Activated CD4-positive, alpha-beta T cell treated with anti-CD3 and anti-CD28 coated beads, Interleukin-2, amount 10 ng/mL, durations not matched to agents 24 days and 14 days (primary cell): ENCODE measurements at regions not wholly inside any gene's neighbourhood (a gene's known extent, or its start where the extent isn't known, plus 50 kb on each side); places are given as distances from the start of the nearest gene placed in this dataset.

Source experiments
- DNase-seq: peaks from one replicate; pipeline ENCODE4 v3.0.0; 2022
- H3K27ac Mint-ChIP-seq: one replicate; pipeline ENCODE4 v1.8.0; 2022; ENCODE audit warnings: mild to moderate bottlenecking, mixed read lengths
- H3K27me3 Mint-ChIP-seq: one replicate; pipeline ENCODE4 v1.8.0; 2022; ENCODE audit warnings: mixed read lengths
- H3K36me3 Mint-ChIP-seq: one replicate; pipeline ENCODE4 v1.8.0; 2022; ENCODE audit warnings: low read depth, mild to moderate bottlenecking, mixed read lengths
- H3K4me1 Mint-ChIP-seq: one replicate; pipeline ENCODE4 v1.8.0; 2021; ENCODE audit warnings: mixed read lengths
- H3K4me3 Mint-ChIP-seq: one replicate; pipeline ENCODE4 v1.8.0; 2022; ENCODE audit warnings: mild to moderate bottlenecking, moderate library complexity, mixed read lengths
- H3K9me3 Mint-ChIP-seq: one replicate; pipeline ENCODE4 v1.8.0; 2021; ENCODE audit warnings: mixed read lengths
- intact Hi-C: fragments of 100-400 bp; cut with micrococcal nuclease; formaldehyde crosslinking; loops from one replicate; pipeline ENCODE4 v1.15.1; 2023

GRCh38 chr18:29501952-29502351, 1325.0 kb upstream of the CDH2 start:
- no peaks in the 10 kb centered on the region for H3K4me1 Mint-ChIP-seq
- DNase-seq, result no peak
- no peak overlapping the region for H3K27ac Mint-ChIP-seq
- H3K4me3 Mint-ChIP-seq, result no peak overlapping the region
- intact Hi-C loops, result no loop called here
- peaks cover 4% of the 10 kb centered on the region for H3K9me3 Mint-ChIP-seq
- no peaks in the 10 kb centered on the region for H3K36me3 Mint-ChIP-seq
- H3K27me3 Mint-ChIP-seq, result no peaks in the 10 kb centered on the region

DNA sequence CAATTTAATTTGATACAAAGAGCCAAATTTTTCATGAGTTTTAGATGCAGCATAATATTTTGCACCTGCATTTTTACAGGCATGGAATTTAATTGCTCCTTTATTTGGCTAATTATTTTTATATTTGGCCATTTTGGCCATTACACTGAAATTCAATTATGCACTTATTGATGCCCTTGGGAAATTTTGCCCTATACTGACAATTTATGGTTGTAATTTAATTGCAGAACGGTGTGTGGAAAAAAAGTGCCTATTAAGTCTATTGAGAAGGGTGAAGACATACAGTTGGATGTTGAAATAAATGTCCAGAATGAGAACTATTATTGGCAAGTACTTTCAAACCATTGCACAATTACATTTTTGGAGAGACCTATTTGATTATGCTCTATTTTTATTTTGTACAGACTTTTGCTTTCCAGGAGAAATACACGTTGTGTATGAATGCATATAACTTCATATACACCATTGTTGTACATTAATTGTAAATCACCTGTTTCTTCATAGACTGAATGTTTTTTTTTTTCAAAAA, 1319.3 kb upstream of the CDH2 start:
- H3K4me1 Mint-ChIP-seq, result no peaks in the 10 kb centered on the region
- intact Hi-C loops, result no loop called here
- no peaks in the 10 kb centered on the region for H3K36me3 Mint-ChIP-seq
- H3K27ac Mint-ChIP-seq, result no peak overlapping the region
- no peak overlapping the region for H3K4me3 Mint-ChIP-seq
- peaks cover 5% of the 10 kb centered on the region for H3K9me3 Mint-ChIP-seq
- DNase-seq, result no peak
- H3K27me3 Mint-ChIP-seq, result no peaks in the 10 kb centered on the region

- Mint-ChIP-seq H3K27ac (no peak overlapping the region), H3K27me3 (no peaks in the 10 kb centered on the region), H3K4me3 (no peak overlapping the region), H3K9me3 (peaks cover 5% of the 10 kb centered on the region), H3K4me1 (no peaks in the 10 kb centered on the region), H3K36me3 (no peaks in the 10 kb centered on the region)
- intact Hi-C loops, result no loop called here
- no peak for DNase-seq
These were observed 1317.4 kb upstream of the CDH2 start for GRCh38 chr18:29494371-29494770.

- Mint-ChIP-seq H3K36me3 (no peaks in the 10 kb centered on the region), H3K4me1 (no peaks in the 10 kb centered on the region), H3K9me3 (peaks cover 5% of the 10 kb centered on the region), H3K4me3 (no peak overlapping the region), H3K27me3 (no peaks in the 10 kb centered on the region), H3K27ac (no peak overlapping the region)
- intact Hi-C loops, result no loop called here
- no peak for DNase-seq
These were observed 1315.0 kb upstream of the CDH2 start for GRCh38 chr18:29491907-29492306.

DNA sequence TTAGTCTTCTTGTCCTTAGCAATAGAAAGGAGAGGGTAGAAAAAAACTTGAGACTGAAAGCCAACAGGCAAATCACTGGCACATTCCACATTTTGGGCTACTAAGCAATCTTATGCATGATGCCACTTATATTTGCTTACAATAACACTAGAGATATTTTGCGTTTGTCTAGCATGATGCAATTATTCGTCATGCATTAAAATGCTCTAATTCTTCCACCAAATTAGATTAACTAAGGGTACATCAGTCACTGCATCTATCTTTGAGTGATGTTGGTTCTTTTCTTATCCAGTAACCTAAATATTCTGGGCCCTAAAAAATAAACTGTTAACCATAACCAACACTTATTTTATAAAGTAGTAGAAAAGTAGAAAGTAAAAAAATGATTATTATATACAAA, 1311.7 kb upstream of the CDH2 start:
- H3K36me3 Mint-ChIP-seq, result no peaks in the 10 kb centered on the region
- no peaks in the 10 kb centered on the region for H3K9me3 Mint-ChIP-seq
- H3K27ac Mint-ChIP-seq, result no peak overlapping the region
- no peak for DNase-seq
- no peak overlapping the region for H3K4me3 Mint-ChIP-seq
- intact Hi-C loops, result no loop called here
- H3K4me1 Mint-ChIP-seq, result no peaks in the 10 kb centered on the region
- no peaks in the 10 kb centered on the region for H3K27me3 Mint-ChIP-seq

GRCh38 chr18:29465526-29465925, 1288.6 kb upstream of the CDH2 start:
- H3K36me3 Mint-ChIP-seq, result no peaks in the 10 kb centered on the region
- no peaks in the 10 kb centered on the region for H3K27me3 Mint-ChIP-seq
- intact Hi-C loops, result no loop called here
- no peaks in the 10 kb centered on the region for H3K9me3 Mint-ChIP-seq
- no peak for DNase-seq
- no peaks in the 10 kb centered on the region for H3K4me1 Mint-ChIP-seq
- H3K27ac Mint-ChIP-seq, result no peak overlapping the region
- no peak overlapping the region for H3K4me3 Mint-ChIP-seq

GRCh38 chr18:29459972-29460371, 1283.0 kb upstream of the CDH2 start:
- Mint-ChIP-seq H3K27me3 (no peaks in the 10 kb centered on the region), H3K4me1 (no peaks in the 10 kb centered on the region), H3K9me3 (no peaks in the 10 kb centered on the region), H3K27ac (no peak overlapping the region), H3K4me3 (no peak overlapping the region), H3K36me3 (no peaks in the 10 kb centered on the region)
- DNase-seq, result no peak
- intact Hi-C loops, result no loop called here

GRCh38 chr18:29457316-29457889, 1280.5 kb upstream of the CDH2 start:
- intact Hi-C loops, result no loop called here
- H3K4me1 Mint-ChIP-seq, result no peaks in the 10 kb centered on the region
- no peak overlapping the region for H3K4me3 Mint-ChIP-seq
- H3K9me3 Mint-ChIP-seq, result no peaks in the 10 kb centered on the region
- H3K27me3 Mint-ChIP-seq, result no peaks in the 10 kb centered on the region
- DNase-seq, result no peak
- H3K27ac Mint-ChIP-seq, result no peak overlapping the region
- H3K36me3 Mint-ChIP-seq, result no peaks in the 10 kb centered on the region

DNA sequence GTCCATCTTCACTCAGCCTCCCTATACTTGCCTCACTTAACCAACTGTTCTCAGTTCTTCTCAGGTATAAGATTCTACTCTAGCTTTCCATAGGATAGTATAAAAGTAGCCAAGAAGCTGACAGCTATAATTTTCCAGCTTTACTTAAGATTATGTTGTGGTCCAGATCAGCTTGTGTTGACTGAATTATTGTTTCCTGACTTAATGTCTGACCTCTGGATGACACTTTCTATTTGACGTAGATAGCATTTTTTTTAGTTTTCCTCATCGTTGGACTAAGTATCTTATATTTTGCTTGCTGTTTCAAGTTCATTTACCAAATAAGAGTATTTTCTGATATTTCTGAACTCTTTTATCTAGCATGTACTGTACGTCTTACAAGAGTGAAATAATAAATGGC, 1272.5 kb upstream of the CDH2 start:
- intact Hi-C loops, result no loop called here
- Mint-ChIP-seq H3K27ac (no peak overlapping the region), H3K9me3 (no peaks in the 10 kb centered on the region), H3K4me1 (no peaks in the 10 kb centered on the region), H3K27me3 (no peaks in the 10 kb centered on the region), H3K36me3 (no peaks in the 10 kb centered on the region), H3K4me3 (no peak overlapping the region)
- no peak for DNase-seq

DNA sequence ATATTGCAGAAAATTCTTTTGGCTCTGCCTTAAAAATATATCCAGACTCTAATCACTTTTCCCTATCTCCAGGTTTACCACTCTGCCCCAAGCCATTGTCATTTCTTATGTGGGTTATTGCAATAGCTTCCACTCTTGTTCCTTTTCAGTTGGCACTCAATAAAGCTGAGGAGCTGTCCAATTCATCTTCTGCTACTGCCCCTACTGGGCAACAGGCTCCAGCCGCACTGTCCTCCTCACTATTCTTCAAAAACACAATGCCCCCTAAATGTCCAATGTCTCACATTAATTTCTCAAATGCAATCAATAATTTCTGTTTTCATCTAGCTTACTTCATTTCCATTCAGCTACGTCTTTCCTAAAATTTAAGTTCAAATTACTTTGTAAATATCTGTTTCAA, 1262.5 kb upstream of the CDH2 start:
- H3K4me1 Mint-ChIP-seq, result no peaks in the 10 kb centered on the region
- DNase-seq, result no peak
- H3K4me3 Mint-ChIP-seq, result no peak overlapping the region
- intact Hi-C loops, result no loop called here
- H3K27ac Mint-ChIP-seq, result no peak overlapping the region
- H3K27me3 Mint-ChIP-seq, result no peaks in the 10 kb centered on the region
- H3K9me3 Mint-ChIP-seq, result peaks cover 13% of the 10 kb centered on the region
- no peaks in the 10 kb centered on the region for H3K36me3 Mint-ChIP-seq

DNA sequence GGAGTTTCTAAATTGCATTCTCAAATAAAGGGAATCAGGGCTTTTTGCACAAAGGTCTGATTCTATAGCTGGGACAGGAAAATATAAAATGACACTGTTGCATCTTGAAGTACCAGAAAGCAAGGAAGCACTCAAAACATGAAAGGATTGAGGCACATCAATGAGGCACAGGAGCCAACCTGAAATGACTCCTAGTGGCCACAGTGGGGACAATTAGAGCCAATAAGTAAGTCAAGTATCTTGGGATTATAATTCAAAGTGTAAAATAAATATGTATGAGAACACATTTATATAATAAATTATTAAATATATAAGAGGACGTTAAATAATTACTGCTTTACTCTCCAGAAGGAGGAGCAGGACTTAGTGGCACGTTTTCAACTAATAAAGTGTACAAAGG, 1259.5 kb upstream of the CDH2 start:
- no peak overlapping the region for H3K27ac Mint-ChIP-seq

GRCh38 chr18:29434650-29435049, 1257.7 kb upstream of the CDH2 start:
- peaks cover 10% of the 10 kb centered on the region for H3K9me3 Mint-ChIP-seq
- intact Hi-C loops, result no loop called here
- DNase-seq, result no peak
- no peaks in the 10 kb centered on the region for H3K4me1 Mint-ChIP-seq
- H3K27me3 Mint-ChIP-seq, result no peaks in the 10 kb centered on the region
- no peaks in the 10 kb centered on the region for H3K36me3 Mint-ChIP-seq
- no peak overlapping the region for H3K27ac Mint-ChIP-seq
- H3K4me3 Mint-ChIP-seq, result no peak overlapping the region

More for the DNA sequence above, 1259.5 kb upstream of the CDH2 start:
- DNase-seq, result no peak
- Mint-ChIP-seq H3K4me1 (no peaks in the 10 kb centered on the region), H3K9me3 (peaks cover 13% of the 10 kb centered on the region), H3K27me3 (no peaks in the 10 kb centered on the region), H3K36me3 (no peaks in the 10 kb centered on the region), H3K4me3 (no peak overlapping the region)
- intact Hi-C loops, result no loop called here

GRCh38 chr18:29430416-29430815, 1253.5 kb upstream of the CDH2 start:
- H3K27ac Mint-ChIP-seq, result no peak overlapping the region
- H3K4me1 Mint-ChIP-seq, result no peaks in the 10 kb centered on the region
- H3K4me3 Mint-ChIP-seq, result no peak overlapping the region
- H3K36me3 Mint-ChIP-seq, result no peaks in the 10 kb centered on the region
- H3K27me3 Mint-ChIP-seq, result no peaks in the 10 kb centered on the region
- DNase-seq, result no peak
- intact Hi-C loops, result no loop called here
- peaks cover 9% of the 10 kb centered on the region for H3K9me3 Mint-ChIP-seq

GRCh38 chr18:29418136-29418535, 1241.2 kb upstream of the CDH2 start:
- Mint-ChIP-seq H3K4me1 (no peaks in the 10 kb centered on the region), H3K36me3 (no peaks in the 10 kb centered on the region), H3K9me3 (peaks cover 10% of the 10 kb centered on the region), H3K27ac (no peak overlapping the region), H3K27me3 (no peaks in the 10 kb centered on the region), H3K4me3 (no peak overlapping the region)
- intact Hi-C loops, result no loop called here
- no peak for DNase-seq

DNA sequence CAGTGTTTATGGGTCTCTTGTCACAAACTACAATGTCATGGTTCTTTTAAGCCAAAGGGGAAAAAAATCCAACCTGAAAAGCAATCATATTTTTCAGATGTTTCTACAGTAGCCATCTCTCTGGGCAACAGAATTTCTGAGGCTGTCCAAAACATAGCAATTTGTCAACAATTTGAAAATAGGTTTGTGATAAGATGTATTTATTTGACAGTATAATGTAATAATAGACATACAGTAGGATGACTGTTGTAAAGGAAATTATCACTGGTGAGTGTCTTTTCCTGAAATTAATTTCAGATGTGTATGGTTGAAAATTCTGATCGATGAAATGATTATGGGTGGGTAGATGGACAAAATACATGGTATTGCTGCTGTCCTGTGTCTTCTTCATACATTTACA, 1230.1 kb upstream of the CDH2 start:
- Mint-ChIP-seq H3K9me3 (no peaks in the 10 kb centered on the region), H3K4me1 (no peaks in the 10 kb centered on the region), H3K27ac (no peak overlapping the region), H3K27me3 (no peaks in the 10 kb centered on the region), H3K4me3 (no peak overlapping the region), H3K36me3 (no peaks in the 10 kb centered on the region)
- intact Hi-C loops, result no loop called here
- DNase-seq, result no peak
